NOMO-1 (cell line): ENCODE measurements at regions not wholly inside any gene's neighbourhood (a gene's known extent, or its start where the extent isn't known, plus 50 kb on each side); places are given as distances from the start of the nearest gene placed in this dataset.
"Not testable (repeated sequence)": the region's sequence is repeated elsewhere in the genome, so short reads cannot be mapped to it uniquely, and the experiment has no call there.

Experiments used
- DNase-seq, 2 experiments: peaks; one replicate each; lab custom pipeline; 2025; ENCODE audit not compliant: unreplicated experiment in 2 of 2; lab: John Stamatoyannopoulos, UW

DNA sequence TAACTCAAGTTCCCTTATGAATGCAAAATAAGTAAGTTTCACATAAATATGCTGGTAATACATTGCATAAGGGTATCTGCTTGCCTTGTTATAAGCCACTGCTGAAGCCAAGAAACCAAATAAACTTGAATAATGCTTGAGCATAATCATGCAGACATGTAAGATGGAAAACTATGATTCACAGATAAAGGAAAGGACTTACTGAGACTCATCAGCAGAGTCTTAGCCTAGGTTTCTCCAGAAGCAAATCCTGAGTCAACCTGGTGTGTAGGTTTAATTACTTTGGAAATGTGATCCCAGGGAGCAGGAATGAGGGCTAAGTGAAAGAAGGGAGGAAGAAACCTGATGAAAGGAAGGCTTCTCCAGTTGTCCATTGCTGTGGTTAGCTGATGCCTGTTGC, 107.7 kb upstream of the BTG1 start:
- no peak for DNase-seq

GRCh38 chr12:92248977-92249376, 103.3 kb upstream of the BTG1 start:
- no peak for DNase-seq

DNA sequence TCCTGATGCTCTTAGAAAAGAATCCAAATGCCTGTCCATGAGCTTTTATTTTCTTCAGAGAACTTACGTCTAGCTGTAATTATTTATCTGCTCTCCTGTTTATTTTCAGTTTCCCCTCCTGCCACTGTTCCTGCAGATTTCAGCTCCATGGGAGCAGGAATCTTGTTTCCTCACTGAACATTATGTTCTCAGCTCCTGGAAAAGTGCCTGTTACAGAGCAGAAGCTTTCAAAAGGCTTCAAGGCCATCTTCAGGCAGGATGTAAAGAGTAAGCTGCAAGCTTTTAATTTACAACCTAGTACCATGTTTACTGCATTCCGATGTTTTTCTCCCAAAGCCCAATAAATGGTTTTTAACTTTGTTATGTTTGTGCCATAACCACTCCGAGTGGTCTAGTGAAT, 98.4 kb upstream of the BTG1 start:
- DNase-seq = no peak

DNA sequence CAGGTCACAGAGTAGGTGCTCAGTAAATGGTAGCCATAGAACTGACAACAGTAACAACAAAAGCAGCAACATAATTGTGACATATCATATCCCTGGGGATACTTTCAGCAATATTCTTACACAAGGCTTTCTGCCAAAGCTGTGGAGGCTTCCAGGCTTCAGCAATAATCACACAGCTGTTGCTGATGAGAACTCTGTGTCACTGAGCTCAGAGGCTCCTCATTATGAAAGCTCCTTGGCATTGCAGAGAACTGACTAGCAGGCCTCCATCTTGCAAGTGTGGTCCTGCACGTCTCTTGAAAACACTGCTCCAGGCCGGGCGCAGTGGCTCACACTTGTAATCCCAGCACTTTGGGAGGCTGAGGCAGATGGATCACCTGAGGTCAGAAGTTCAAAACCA, 97.3 kb upstream of the BTG1 start:
- DNase-seq = no peak

- no peak for DNase-seq
Measured at GRCh38 chr12:92237762-92238523, 92.3 kb upstream of the BTG1 start.

- no peak for DNase-seq
Measured at GRCh38 chr12:92237262-92237661, 91.6 kb upstream of the BTG1 start.

DNA sequence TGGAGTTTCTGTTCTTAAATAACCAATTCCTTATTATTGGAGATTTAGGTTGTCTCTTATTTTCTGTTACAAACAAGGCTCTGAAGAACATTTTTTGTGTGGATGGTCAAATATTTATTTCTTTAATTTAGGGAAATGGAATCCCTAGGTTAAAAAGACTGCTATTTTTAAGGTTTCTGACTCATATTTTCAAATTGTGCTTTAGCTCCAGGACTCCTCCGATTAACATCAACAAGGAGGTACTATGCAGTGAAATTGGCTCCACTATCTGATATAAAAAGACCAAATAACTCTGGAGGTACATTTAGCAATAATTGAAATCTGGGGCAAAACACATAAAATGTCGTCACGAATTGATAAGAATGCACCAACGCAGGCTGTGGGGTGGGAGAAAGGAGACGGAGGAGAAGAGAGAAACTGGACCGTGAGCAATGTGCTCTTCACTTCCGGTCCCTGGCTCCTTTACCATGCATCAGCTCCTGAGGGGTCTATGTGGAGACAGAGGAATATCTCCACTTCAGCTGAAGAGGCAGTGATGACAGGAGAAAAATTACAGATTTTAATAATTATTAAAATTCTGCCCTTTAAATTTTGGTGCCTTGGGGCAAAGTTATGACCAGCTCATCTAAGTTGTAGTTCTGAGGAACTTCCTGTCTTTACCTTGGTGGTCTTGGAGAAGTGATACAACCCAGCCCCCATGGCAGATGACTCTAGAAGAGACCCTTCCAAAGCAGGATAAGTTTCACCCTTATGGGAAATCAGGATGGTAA, 90.2 kb upstream of the BTG1 start:
- DNase-seq = no peak

DNA sequence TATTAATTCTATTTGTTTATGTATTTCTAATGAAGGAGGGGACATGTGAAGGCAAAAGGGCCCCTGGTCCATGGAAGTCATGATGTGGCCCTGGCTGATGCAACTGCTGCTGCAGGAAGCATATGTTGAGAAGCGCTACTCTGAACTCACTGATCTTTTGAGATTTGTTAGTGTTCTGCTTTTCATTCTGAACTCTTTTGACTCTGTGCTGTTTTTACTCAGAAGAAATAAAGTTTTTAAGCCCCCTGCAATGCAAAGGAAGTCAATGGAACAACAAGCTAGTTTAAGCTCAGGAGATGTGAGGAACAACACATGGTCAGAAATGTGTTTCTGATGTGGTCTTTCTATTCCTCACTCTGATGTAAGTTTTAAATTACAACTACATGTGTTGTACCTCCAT, 88.9 kb upstream of the BTG1 start:
- DNase-seq = peak in 1 of 2 experiments; percentile 36

DNA sequence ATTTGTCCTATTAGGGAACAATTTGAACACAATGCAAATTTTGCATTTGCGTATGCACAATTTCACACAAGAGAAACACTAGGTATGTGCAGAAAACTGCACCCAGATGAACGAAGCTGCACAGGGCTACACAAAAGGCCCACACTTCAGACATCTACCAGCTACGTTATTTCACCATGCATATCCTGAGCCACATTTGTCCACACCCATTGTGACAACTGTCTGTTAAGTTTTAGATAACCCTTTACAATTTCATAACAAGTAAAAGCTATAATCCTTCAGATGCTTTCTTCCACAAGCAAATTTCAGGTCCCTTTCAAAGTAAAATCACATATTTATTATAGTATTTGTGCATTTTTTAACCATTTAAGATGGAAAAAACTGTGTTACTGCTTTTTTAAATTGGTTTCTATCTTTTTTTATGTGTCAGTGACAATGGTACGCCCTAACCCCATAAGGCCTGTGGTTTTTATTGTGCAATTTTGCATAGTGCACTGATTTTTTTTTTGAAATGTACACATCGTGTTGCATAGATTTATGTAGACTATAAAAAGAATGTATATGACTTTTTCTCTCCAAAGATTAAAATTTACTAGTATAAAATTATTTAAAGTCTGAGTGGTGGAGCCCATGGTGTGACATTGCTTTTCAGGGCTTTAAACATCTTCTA, 87.8 kb upstream of the BTG1 start:
- peak; percentile 64 to 67 for DNase-seq

DNA sequence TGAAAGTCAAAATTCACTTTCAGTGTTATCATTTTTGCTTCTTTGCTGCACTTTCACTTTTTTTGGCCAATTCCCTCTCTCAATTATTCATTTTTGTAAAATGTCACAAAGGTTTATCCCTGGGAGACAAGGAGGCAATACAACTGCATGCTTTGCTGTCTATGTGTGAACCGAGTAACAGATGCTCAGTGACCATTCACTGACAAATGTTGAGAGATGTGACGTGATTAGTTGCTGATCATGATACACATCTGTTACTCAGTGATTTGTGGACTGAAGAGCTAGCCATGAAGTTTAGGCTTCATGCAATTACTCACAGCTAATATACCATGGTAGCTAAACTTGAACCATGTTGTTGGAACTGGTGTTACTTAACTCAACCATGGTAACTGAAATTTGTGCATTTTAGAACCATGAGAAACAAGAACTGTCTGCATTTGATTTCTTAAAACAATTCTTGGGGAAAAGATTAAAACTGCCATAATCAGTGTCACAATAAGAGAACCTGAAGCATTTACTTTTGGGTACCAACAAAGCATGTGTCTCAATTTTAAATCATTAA, 86.8 kb upstream of the BTG1 start:
- not testable (repeated sequence) for DNase-seq

- peak in 1 of 2 experiments; percentile 45 for DNase-seq
Measured at GRCh38 chr12:92231945-92232344, 86.3 kb upstream of the BTG1 start.

DNA sequence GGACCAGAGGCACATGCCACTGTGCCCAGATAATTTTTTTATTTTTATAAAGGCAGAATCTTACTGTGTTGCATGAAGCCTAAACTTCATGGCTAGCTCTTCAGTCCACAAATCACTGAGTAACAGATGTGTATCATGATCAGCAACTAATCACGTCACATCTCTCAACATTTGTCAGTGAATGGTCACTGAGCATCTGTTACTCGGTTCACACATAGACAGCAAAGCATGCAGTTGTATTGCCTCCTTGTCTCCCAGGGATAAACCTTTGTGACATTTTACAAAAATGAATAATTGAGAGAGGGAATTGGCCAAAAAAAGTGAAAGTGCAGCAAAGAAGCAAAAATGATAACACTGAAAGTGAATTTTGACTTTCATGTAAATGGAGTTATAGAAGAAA, 85.9 kb upstream of the BTG1 start:
- not testable (repeated sequence) for DNase-seq

DNA sequence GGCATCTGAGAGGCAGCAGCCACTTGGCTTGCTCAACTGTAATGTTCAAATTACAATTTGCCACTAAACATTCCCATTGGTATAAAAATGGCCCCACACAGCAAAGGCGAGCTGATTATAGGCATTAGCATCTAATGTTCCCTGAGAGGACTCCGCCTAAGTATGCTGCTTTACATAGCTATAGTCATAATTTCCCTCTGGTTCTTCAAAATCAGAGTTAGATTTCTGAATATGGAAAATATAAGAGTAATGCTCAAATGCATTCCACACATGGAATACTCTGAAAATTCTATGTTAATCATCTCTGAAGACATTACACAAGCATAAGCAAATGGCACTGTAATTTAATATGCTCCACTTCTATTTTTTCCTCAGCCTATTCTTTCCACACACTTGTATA, 83.7 kb upstream of the BTG1 start:
- no peak for DNase-seq

DNA sequence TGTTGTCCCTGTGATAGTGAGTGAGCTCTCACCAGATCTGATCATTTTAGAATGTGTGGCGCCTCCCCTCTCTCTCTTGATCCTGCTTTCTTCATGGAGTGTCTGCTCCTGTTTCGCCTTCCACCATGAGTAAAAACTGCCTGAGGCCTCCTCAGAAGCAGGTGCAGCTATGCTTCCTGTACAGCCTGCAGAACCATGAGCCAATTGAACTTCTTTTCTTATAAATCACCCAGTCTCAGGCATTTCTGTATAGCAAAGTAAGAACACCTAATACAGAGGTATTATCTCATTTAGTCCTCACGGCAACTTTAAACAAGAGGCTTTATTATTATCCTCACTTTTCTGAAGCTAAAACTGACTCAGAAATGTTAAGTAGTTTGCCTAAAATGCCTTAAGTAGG, 81.3 kb upstream of the BTG1 start:
- no peak for DNase-seq

GRCh38 chr12:92226071-92226661, 80.5 kb upstream of the BTG1 start:
- no peak for DNase-seq

DNA sequence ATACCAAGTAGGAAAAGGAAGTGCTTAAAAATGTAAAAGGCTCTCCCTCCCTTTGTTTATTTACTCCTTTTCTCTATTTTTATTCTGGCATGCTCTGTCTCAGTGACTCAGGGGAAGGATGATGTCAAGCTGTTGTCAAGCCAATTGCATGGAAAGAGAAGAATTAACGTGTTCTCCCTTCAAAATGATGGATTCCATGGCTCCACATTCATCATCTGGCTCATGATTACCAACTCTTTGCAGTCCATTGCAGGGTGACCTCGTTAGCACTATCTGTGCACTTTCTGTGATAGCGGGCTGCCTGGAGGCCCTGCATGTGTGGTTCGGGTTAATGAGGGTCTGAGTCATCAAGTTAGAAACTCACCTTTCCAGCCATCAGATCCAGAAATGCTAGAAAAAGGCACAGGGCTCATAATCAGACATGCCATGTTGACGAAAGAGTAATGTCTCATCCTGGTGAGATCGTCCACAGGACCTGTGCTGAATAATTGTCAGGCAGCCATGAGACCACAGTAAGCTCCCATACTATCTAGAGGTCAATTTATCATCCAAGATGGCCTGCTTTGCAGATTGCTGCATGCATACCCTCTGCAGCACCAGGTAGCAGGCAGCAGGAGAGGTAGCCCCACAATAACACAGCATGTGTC, 79.2 kb upstream of the BTG1 start:
- DNase-seq = no peak

DNA sequence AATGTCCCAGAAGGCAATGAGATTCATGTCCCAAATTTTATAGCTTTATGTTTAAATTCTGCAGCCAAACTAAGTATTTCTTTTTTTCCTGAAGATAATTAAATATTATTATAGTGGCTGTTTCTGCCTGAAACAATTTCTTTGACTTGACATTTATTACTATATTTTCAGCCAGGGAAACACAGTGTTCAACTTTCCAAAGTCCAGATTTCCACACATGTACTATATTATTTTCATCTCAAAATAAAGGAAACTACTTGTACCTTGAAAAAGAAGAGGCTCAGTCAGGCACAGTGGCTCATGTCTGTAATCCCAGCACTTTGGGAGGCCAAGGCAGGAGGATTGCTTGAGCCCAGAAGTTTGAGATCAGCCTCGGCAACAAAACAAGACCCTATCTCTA, 77.8 kb upstream of the BTG1 start:
- DNase-seq = no peak

- DNase-seq = no peak
Measured at GRCh38 chr12:92221656-92222315, 76.1 kb upstream of the BTG1 start.

- peak in 1 of 2 experiments; percentile 43 for DNase-seq
Measured at GRCh38 chr12:92218394-92219077, 72.9 kb upstream of the BTG1 start.
